CD4-positive, alpha-beta memory T cell (primary cell): ENCODE measurements at regions not wholly inside any gene's neighbourhood (a gene's known extent, or its start where the extent isn't known, plus 50 kb on each side); places are given as distances from the start of the nearest gene placed in this dataset.

Experiments used
- CTCF ChIA-PET: fragments of 350-600 bp; sonication (Branson Sonifier 250); formaldehyde crosslinking; loops from one replicate; lab custom pipeline; 2021; ENCODE audit warnings: inconsistent platforms; ENCODE audit not compliant: partially characterized antibody; lab: Charles Lee
- POLR2A ChIA-PET: fragments of 350-600 bp; sonication (Branson Sonifier 250); formaldehyde crosslinking; loops from one replicate; lab custom pipeline; 2021; ENCODE audit not compliant: partially characterized antibody; lab: Charles Lee
- DNase-seq, 5 donors: peaks; one replicate each; pipeline versions ENCODE4 v3.0.0 to v3.0.0-alpha.2; 2020 to 2022; ENCODE audit warnings: mixed read lengths in 1 of 5
- H3K27ac ChIP-seq: one replicate; pipeline ENCODE4 v1.7.0; 2013; ENCODE audit warnings: low read depth, low read length
- H3K27me3 ChIP-seq: 2 replicates; pipeline ENCODE4 v1.7.0; 2013; ENCODE audit warnings: mild to moderate bottlenecking, low read length, moderate library complexity; ENCODE audit not compliant: insufficient read depth
- H3K36me3 ChIP-seq: 2 replicates; pipeline ENCODE4 v1.7.0; 2013; ENCODE audit warnings: mild to moderate bottlenecking, low read length, moderate library complexity; ENCODE audit not compliant: insufficient read depth
- H3K4me1 ChIP-seq: 2 replicates; pipeline ENCODE4 v1.7.0; 2013; ENCODE audit warnings: mild to moderate bottlenecking, low read length, moderate library complexity; ENCODE audit not compliant: insufficient read depth
- H3K4me3 ChIP-seq, 2 donors: one replicate each; pipeline ENCODE4 v1.7.0; 2013; ENCODE audit warnings: low read length in 2 of 2, mild to moderate bottlenecking in 1 of 2
- H3K9me3 ChIP-seq, 2 donors: one replicate each; pipeline ENCODE4 v1.7.0; 2013; ENCODE audit warnings: low read length in 2 of 2, control low read depth in 1 of 2; ENCODE audit not compliant: control insufficient read depth in 1 of 2
- H3K27ac Mint-ChIP-seq, 7 donors: one replicate each; pipeline ENCODE4 v1.8.0; 2020 to 2021; ENCODE audit warnings: mixed read lengths in 7 of 7, mild to moderate bottlenecking in 6 of 7, inconsistent platforms in 3 of 7, moderate library complexity in 3 of 7
- H3K27me3 Mint-ChIP-seq, 2 donors: one replicate each; pipeline ENCODE4 v1.8.0; 2020 to 2021; ENCODE audit warnings: mixed read lengths in 2 of 2
- H3K36me3 Mint-ChIP-seq, 2 donors: one replicate each; pipeline ENCODE4 v1.8.0; 2020 to 2021; ENCODE audit warnings: mixed read lengths in 2 of 2, inconsistent platforms in 1 of 2, mild to moderate bottlenecking in 1 of 2
- H3K4me1 Mint-ChIP-seq, 4 donors: one replicate each; pipeline ENCODE4 v1.8.0; 2020 to 2021; ENCODE audit warnings: mixed read lengths in 4 of 4, mild to moderate bottlenecking in 1 of 4
- H3K4me3 Mint-ChIP-seq, 8 donors: one replicate each; pipeline ENCODE4 v1.8.0; 2020 to 2021; ENCODE audit warnings: mixed read lengths in 8 of 8, mild to moderate bottlenecking in 7 of 8, moderate library complexity in 6 of 8, inconsistent platforms in 3 of 8
- H3K9me3 Mint-ChIP-seq, 8 donors: one replicate each; pipeline ENCODE4 v1.8.0; 2020 to 2021; ENCODE audit warnings: mixed read lengths in 8 of 8, mild to moderate bottlenecking in 5 of 8, inconsistent platforms in 3 of 8, moderate library complexity in 1 of 8
- intact Hi-C: fragments of 100-400 bp; cut with micrococcal nuclease; formaldehyde crosslinking; loops from one replicate; pipeline ENCODE4 v1.15.1; 2023

DNA sequence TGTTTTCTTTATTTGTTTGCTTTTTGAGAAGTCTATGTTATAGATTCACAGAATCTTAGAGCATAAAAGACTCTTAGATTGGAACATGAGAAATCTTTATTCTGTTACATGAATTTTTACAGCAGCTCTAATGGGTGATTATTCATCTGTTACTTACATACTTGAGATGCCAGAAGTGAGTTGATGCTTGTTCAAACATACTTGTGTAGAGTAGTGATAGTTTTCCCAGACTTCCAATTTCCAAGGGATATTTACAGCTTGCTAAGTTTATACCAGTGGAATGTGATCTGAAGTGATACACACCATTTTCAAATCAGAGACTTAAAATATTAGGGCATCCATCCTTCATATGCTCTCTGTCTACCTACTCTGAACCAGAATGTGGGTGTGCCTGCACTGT is 252.9 kb upstream of the SMIM31 start:
- intact Hi-C loops, result no loop called here
- no peak for DNase-seq
- H3K27ac Mint-ChIP-seq, result no peak overlapping the region
- no peaks in the 10 kb centered on the region for H3K9me3 ChIP-seq
- peaks cover 0 to 3% (median 0%) of the 10 kb centered on the region in 8 donors for H3K9me3 Mint-ChIP-seq
- H3K27me3 Mint-ChIP-seq, result no peaks in the 10 kb centered on the region
- no peak overlapping the region for H3K27ac ChIP-seq
- no peaks in the 10 kb centered on the region for H3K36me3 Mint-ChIP-seq
- no peaks in the 10 kb centered on the region for H3K36me3 ChIP-seq
- ChIA-PET CTCF (no interaction called here), POLR2A (no interaction called here)
- H3K4me3 ChIP-seq, result no peak overlapping the region
- no peaks in the 10 kb centered on the region for H3K4me1 ChIP-seq
- no peak overlapping the region for H3K4me3 Mint-ChIP-seq
- H3K27me3 ChIP-seq, result no peaks in the 10 kb centered on the region
- H3K4me1 Mint-ChIP-seq, result no peaks in the 10 kb centered on the region

DNA sequence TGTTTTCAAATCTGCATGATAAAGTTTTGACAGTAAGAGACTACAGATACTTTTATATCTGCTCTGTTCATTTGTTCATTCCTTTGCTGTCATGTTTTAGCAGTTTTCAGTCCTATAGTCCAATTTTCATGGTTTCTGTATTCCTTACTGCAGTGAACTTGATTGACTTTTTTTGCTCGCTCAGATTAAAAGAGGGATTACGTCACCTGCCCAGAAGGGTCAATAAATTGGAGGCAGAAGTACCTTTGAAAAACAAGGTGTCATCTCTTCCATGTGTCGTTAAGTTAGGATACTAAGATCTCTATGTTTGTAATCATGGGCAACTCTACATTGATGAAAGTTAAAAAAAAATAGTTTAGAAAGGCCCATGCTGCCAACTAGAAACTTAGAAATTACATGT is 250.1 kb upstream of the SMIM31 start:
- no peaks in the 10 kb centered on the region for H3K36me3 ChIP-seq
- POLR2A ChIA-PET, result no interaction called here
- Mint-ChIP-seq H3K4me1 (no peaks in the 10 kb centered on the region), H3K27me3 (no peaks in the 10 kb centered on the region), H3K4me3 (no peak overlapping the region), H3K36me3 (no peaks in the 10 kb centered on the region), H3K27ac (no peak overlapping the region), H3K9me3 (peaks cover 0 to 3% (median 0%) of the 10 kb centered on the region in 8 donors)
- no peaks in the 10 kb centered on the region for H3K27me3 ChIP-seq
- intact Hi-C loops, result no loop called here
- no peaks in the 10 kb centered on the region for H3K4me1 ChIP-seq
- CTCF ChIA-PET, result no interaction called here
- no peak overlapping the region for H3K27ac ChIP-seq
- no peak overlapping the region for H3K4me3 ChIP-seq
- DNase-seq, result no peak
- no peaks in the 10 kb centered on the region for H3K9me3 ChIP-seq

DNA sequence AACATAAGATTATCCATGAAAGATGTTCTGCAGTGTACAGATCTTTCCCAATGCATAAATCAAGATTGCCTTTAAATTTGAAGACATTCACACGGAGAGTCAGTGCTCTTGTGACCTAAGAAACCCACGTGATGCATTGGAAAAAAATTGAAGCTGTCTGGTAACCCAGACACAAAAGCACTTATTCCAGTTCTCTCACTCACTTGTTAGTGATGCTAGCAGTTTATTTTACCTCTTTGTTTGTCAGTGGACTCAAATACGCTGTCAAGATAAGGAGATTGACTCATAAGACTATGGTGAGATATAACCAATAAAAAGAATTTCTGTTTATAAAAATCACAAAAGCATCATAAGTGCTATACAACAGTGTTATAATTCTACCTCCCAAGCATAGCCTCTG is 245.8 kb upstream of the SMIM31 start:
- no peak overlapping the region for H3K27ac Mint-ChIP-seq
- Histone ChIP-seq H3K9me3 (no peaks in the 10 kb centered on the region), H3K4me1 (no peaks in the 10 kb centered on the region), H3K27ac (no peak overlapping the region), H3K36me3 (no peaks in the 10 kb centered on the region), H3K27me3 (no peaks in the 10 kb centered on the region), H3K4me3 (no peak overlapping the region)
- no peaks in the 10 kb centered on the region for H3K4me1 Mint-ChIP-seq
- H3K27me3 Mint-ChIP-seq, result no peaks in the 10 kb centered on the region
- no peaks in the 10 kb centered on the region for H3K36me3 Mint-ChIP-seq
- ChIA-PET POLR2A (no interaction called here), CTCF (no interaction called here)
- H3K9me3 Mint-ChIP-seq, result no peaks in the 10 kb centered on the region
- intact Hi-C loops, result no loop called here
- H3K4me3 Mint-ChIP-seq, result no peak overlapping the region
- no peak for DNase-seq

DNA sequence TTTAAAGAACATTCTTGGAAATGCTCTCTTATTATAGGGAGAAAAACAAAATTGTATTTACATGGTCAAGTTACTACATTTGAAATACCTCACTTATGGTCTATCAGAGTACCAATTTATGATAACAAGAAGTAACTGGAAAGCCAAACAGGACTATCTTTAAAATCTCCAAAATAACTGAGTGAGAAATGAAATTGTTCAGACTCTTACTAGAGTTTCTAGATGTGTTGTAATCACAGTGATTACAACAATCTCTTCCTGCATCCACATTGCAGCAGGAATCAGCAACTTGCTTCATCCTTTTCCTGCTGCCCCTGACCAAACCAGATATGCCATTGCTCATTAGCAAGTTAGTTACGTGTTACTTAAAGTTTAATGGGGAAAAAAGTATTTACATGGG is 245.2 kb upstream of the SMIM31 start:
- Mint-ChIP-seq H3K9me3 (peaks cover 0 to 1% (median 0%) of the 10 kb centered on the region in 8 donors), H3K36me3 (no peaks in the 10 kb centered on the region), H3K4me3 (no peak overlapping the region), H3K27ac (no peak overlapping the region), H3K27me3 (no peaks in the 10 kb centered on the region), H3K4me1 (no peaks in the 10 kb centered on the region)
- Histone ChIP-seq H3K36me3 (no peaks in the 10 kb centered on the region), H3K4me1 (no peaks in the 10 kb centered on the region), H3K27ac (no peak overlapping the region), H3K9me3 (no peaks in the 10 kb centered on the region), H3K27me3 (no peaks in the 10 kb centered on the region), H3K4me3 (no peak overlapping the region)
- no peak for DNase-seq
- intact Hi-C loops, result no loop called here
- CTCF ChIA-PET, result no interaction called here
- POLR2A ChIA-PET, result no interaction called here

DNA sequence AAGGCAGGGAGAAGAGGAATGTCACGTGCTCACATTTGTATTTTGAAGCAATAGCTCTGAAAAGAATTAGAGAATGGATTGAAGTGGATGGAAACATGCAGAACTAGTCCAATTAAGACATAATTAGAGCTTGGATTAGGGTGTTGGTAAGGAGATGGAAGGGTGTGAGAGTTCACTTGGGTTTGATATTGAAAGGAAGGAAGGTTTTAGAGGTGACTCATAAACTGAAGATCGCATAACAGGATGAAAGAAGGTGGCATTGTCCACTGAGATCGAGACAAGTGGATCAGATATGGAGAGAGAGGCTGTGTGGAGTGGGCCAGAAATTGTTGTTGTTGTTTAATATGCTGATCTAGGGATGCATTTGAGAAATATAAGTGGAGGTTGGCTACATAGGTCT is 244.0 kb upstream of the SMIM31 start:
- ChIA-PET CTCF (no interaction called here), POLR2A (no interaction called here)
- intact Hi-C loops, result no loop called here
- no peaks in the 10 kb centered on the region for H3K27me3 ChIP-seq
- H3K27me3 Mint-ChIP-seq, result no peaks in the 10 kb centered on the region
- H3K27ac ChIP-seq, result no peak overlapping the region
- H3K4me3 Mint-ChIP-seq, result no peak overlapping the region
- no peak for DNase-seq
- peaks cover 0 to 1% (median 0%) of the 10 kb centered on the region in 8 donors for H3K9me3 Mint-ChIP-seq
- H3K9me3 ChIP-seq, result no peaks in the 10 kb centered on the region
- no peaks in the 10 kb centered on the region for H3K36me3 Mint-ChIP-seq
- H3K27ac Mint-ChIP-seq, result no peak overlapping the region
- H3K4me1 Mint-ChIP-seq, result no peaks in the 10 kb centered on the region
- H3K4me1 ChIP-seq, result no peaks in the 10 kb centered on the region
- no peak overlapping the region for H3K4me3 ChIP-seq
- H3K36me3 ChIP-seq, result no peaks in the 10 kb centered on the region

DNA sequence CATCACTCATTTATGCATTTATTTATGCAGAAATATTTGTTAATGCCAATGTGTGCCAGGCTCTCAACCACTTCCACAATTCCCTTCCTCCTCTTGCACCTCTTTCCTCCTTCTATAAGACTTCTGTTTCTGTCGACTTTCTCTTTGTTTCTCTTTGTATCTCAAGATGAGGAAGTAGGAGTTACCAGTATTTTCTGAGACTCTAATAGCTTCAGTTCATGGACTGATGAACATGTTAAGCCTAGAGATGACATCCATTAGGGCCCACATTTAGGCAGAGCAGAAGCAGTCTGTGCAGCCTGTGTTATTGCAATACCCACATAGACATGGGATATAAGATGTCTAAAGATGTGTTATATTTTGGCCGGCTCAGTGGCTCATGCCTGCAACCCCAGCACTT is 241.8 kb upstream of the SMIM31 start:
- Mint-ChIP-seq H3K9me3 (peaks cover 0 to 1% (median 0%) of the 10 kb centered on the region in 8 donors), H3K27me3 (no peaks in the 10 kb centered on the region), H3K27ac (no peak overlapping the region), H3K4me3 (no peak overlapping the region), H3K36me3 (no peaks in the 10 kb centered on the region), H3K4me1 (no peaks in the 10 kb centered on the region)
- no peak for DNase-seq
- no peaks in the 10 kb centered on the region for H3K36me3 ChIP-seq
- no peak overlapping the region for H3K27ac ChIP-seq
- POLR2A ChIA-PET, result no interaction called here
- CTCF ChIA-PET, result no interaction called here
- no peaks in the 10 kb centered on the region for H3K27me3 ChIP-seq
- no peaks in the 10 kb centered on the region for H3K9me3 ChIP-seq
- no peaks in the 10 kb centered on the region for H3K4me1 ChIP-seq
- H3K4me3 ChIP-seq, result no peak overlapping the region
- intact Hi-C loops, result no loop called here

DNA sequence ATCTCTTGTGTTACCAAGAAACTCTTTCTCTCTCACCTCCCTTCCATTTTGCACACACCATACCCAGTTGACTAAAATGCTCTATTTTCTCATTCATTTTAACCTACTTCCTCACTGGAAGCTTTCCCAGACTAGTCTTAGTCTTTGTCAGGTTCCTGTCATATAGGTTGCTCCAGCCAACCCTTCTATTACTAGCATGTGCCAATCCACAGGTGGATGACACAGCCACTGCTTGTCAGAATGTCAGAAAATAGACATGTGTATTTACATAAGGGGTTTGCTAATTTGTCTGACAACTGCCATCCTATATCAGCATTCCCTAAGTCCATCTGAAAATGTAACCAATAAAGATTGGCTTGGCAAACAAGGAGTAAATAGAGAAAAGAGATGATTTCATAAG is 239.2 kb upstream of the SMIM31 start:
- Histone ChIP-seq H3K4me3 (no peak overlapping the region), H3K9me3 (no peaks in the 10 kb centered on the region), H3K36me3 (no peaks in the 10 kb centered on the region), H3K4me1 (no peaks in the 10 kb centered on the region), H3K27me3 (no peaks in the 10 kb centered on the region), H3K27ac (no peak overlapping the region)
- ChIA-PET POLR2A (no interaction called here), CTCF (no interaction called here)
- H3K4me1 Mint-ChIP-seq, result no peaks in the 10 kb centered on the region
- H3K4me3 Mint-ChIP-seq, result no peak overlapping the region
- H3K9me3 Mint-ChIP-seq, result peaks cover 0 to 2% (median 0%) of the 10 kb centered on the region in 8 donors
- no peaks in the 10 kb centered on the region for H3K36me3 Mint-ChIP-seq
- no peaks in the 10 kb centered on the region for H3K27me3 Mint-ChIP-seq
- intact Hi-C loops, result no loop called here
- H3K27ac Mint-ChIP-seq, result no peak overlapping the region
- DNase-seq, result no peak

DNA sequence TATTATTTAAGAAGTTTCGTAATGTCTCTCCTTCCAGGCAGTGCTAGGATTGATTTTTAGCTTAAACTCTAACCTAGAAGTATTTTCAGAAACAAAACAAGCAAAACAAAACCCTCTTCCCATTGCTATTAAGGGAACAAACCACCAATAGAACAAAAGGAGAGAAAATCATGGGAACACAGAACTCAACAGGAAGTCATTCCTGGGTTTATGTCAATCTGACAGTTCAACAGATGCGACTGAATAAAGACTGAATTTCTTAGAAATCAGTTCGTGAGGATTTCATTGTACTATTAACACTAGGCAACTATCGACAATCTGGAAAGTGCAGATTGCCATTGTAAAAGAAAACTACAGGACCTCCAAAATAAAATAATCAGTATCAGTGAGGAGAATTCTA is 229.1 kb upstream of the SMIM31 start:
- Histone ChIP-seq H3K36me3 (no peaks in the 10 kb centered on the region), H3K27ac (no peak overlapping the region), H3K4me3 (no peak overlapping the region), H3K27me3 (no peaks in the 10 kb centered on the region), H3K4me1 (no peaks in the 10 kb centered on the region), H3K9me3 (no peaks in the 10 kb centered on the region)
- H3K4me3 Mint-ChIP-seq, result no peak overlapping the region
- POLR2A ChIA-PET, result no interaction called here
- intact Hi-C loops, result no loop called here
- H3K9me3 Mint-ChIP-seq, result peaks cover 0 to 5% (median 0%) of the 10 kb centered on the region in 8 donors
- no peaks in the 10 kb centered on the region for H3K4me1 Mint-ChIP-seq
- no peaks in the 10 kb centered on the region for H3K27me3 Mint-ChIP-seq
- no peak overlapping the region for H3K27ac Mint-ChIP-seq
- no peaks in the 10 kb centered on the region for H3K36me3 Mint-ChIP-seq
- CTCF ChIA-PET, result no interaction called here
- no peak for DNase-seq
